Stimulated activated memory B cell treated with anti-CD40 and anti-IgM and Interleukin-4, amounts not matched to agents 10 μg/mL and 1 μg/mL and 100 μg/mL, for 72 hours (primary cell): ENCODE measurements at regions not wholly inside any gene's neighbourhood (a gene's known extent, or its start where the extent isn't known, plus 50 kb on each side); places are given as distances from the start of the nearest gene placed in this dataset.

Experiments used
- ATAC-seq: fragments of 150-1000 bp; cut with Tn5 transposase; 2 replicates; pipeline ENCODE4 v1.10.0; 2021
- H3K27ac Mint-ChIP-seq: one replicate; pipeline ENCODE4 v1.8.0; 2022; ENCODE audit warnings: mild to moderate bottlenecking, mixed read lengths
- H3K27me3 Mint-ChIP-seq: one replicate; pipeline ENCODE4 v1.8.0; 2022; ENCODE audit warnings: mixed read lengths
- H3K36me3 Mint-ChIP-seq: one replicate; pipeline ENCODE4 v1.8.0; 2022; ENCODE audit warnings: mixed read lengths
- H3K4me1 Mint-ChIP-seq: one replicate; pipeline ENCODE4 v1.8.0; 2022; ENCODE audit warnings: mixed read lengths
- H3K4me3 Mint-ChIP-seq: one replicate; pipeline ENCODE4 v1.8.0; 2022; ENCODE audit warnings: mild to moderate bottlenecking, moderate library complexity, mixed read lengths
- H3K9me3 Mint-ChIP-seq: one replicate; pipeline ENCODE4 v1.8.0; 2022; ENCODE audit warnings: mixed read lengths

GRCh38 chr3:110077093-110077492, 739.7 kb upstream of the DPPA4 start:
- Mint-ChIP-seq H3K9me3 (no peaks in the 10 kb centered on the region), H3K27me3 (no peaks in the 10 kb centered on the region), H3K27ac (no peak overlapping the region), H3K4me3 (no peak overlapping the region), H3K36me3 (no peaks in the 10 kb centered on the region), H3K4me1 (no peaks in the 10 kb centered on the region)
- ATAC-seq = no peak

- no peaks in the 10 kb centered on the region for H3K36me3 Mint-ChIP-seq
- no peak overlapping the region for H3K27ac Mint-ChIP-seq
- no peaks in the 10 kb centered on the region for H3K4me1 Mint-ChIP-seq
- no peak overlapping the region for H3K4me3 Mint-ChIP-seq
- no peaks in the 10 kb centered on the region for H3K27me3 Mint-ChIP-seq
- ATAC-seq = no peak
- peaks cover 11% of the 10 kb centered on the region for H3K9me3 Mint-ChIP-seq
These were observed 756.1 kb upstream of the DPPA4 start for GRCh38 chr3:110093411-110093810.

DNA sequence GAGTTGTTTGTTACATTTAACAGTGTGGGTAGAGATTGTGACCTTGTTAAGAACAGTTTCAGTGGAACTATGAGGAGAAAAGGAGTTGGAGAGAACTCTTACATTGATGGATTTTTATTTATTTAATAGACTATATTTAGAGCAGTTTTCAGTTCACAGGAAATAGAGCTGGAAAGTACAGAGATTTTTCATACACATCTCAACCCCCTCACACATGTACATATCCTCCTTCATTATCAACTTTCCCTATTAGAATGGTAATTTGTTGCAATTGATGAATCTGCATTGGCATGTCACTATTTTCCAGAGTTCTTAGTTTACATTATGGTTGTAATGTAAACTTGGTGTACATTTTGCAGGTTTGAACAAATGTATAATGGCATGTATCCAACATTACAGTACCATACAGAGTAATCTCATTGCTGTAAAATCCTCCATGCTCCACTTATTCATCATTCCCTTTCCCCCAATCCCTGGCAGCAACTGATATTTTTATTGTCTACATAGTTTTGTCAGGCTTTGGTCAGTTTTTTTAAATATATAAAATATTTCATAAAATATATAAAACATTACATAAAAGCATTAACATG, 756.6 kb upstream of the DPPA4 start:
- H3K36me3 Mint-ChIP-seq = no peaks in the 10 kb centered on the region

DNA sequence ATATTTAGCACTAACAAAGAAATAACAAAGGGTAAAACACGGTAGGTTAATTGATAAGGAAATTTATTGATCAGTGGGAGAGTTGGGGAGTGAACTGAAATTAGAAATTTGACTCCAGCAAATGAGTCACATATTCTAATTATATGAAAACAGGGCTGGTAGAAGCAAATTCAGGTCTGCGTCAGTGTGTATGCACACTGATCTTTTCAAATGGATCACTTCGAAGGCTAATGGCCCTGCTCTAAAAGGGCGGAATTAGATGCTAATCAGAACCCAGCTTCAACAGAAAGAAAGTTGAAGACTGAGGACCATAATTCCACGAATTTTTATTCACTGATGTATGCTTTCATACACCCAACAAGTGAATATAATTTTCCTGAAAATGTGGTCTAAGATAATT, 762.4 kb upstream of the DPPA4 start:
- H3K4me3 Mint-ChIP-seq = no peak overlapping the region
- H3K36me3 Mint-ChIP-seq = no peaks in the 10 kb centered on the region
- no peaks in the 10 kb centered on the region for H3K4me1 Mint-ChIP-seq
- peaks cover 7% of the 10 kb centered on the region for H3K9me3 Mint-ChIP-seq
- no peak overlapping the region for H3K27ac Mint-ChIP-seq
- no peak for ATAC-seq
- H3K27me3 Mint-ChIP-seq = no peaks in the 10 kb centered on the region

More for the DNA sequence above, 756.6 kb upstream of the DPPA4 start:
- H3K4me3 Mint-ChIP-seq = no peak overlapping the region
- no peak overlapping the region for H3K27ac Mint-ChIP-seq
- H3K27me3 Mint-ChIP-seq = no peaks in the 10 kb centered on the region
- no peak for ATAC-seq
- no peaks in the 10 kb centered on the region for H3K4me1 Mint-ChIP-seq
- peaks cover 11% of the 10 kb centered on the region for H3K9me3 Mint-ChIP-seq

GRCh38 chr3:110101361-110101760, 764.0 kb upstream of the DPPA4 start:
- no peak overlapping the region for H3K27ac Mint-ChIP-seq
- H3K4me3 Mint-ChIP-seq = no peak overlapping the region
- peaks cover 7% of the 10 kb centered on the region for H3K9me3 Mint-ChIP-seq
- no peaks in the 10 kb centered on the region for H3K4me1 Mint-ChIP-seq
- no peaks in the 10 kb centered on the region for H3K36me3 Mint-ChIP-seq
- H3K27me3 Mint-ChIP-seq = no peaks in the 10 kb centered on the region
- ATAC-seq = no peak

GRCh38 chr3:110106805-110107204, 769.5 kb upstream of the DPPA4 start:
- no peaks in the 10 kb centered on the region for H3K36me3 Mint-ChIP-seq
- no peak overlapping the region for H3K27ac Mint-ChIP-seq
- no peaks in the 10 kb centered on the region for H3K27me3 Mint-ChIP-seq
- H3K4me1 Mint-ChIP-seq = no peaks in the 10 kb centered on the region
- H3K9me3 Mint-ChIP-seq = peaks cover 4% of the 10 kb centered on the region
- ATAC-seq = no peak
- H3K4me3 Mint-ChIP-seq = no peak overlapping the region

- ATAC-seq = no peak
- Mint-ChIP-seq H3K9me3 (peaks cover 5% of the 10 kb centered on the region), H3K4me1 (no peaks in the 10 kb centered on the region), H3K4me3 (no peak overlapping the region), H3K36me3 (no peaks in the 10 kb centered on the region), H3K27ac (no peak overlapping the region), H3K27me3 (no peaks in the 10 kb centered on the region)
These were observed 786.6 kb upstream of the DPPA4 start for GRCh38 chr3:110123946-110124345.

DNA sequence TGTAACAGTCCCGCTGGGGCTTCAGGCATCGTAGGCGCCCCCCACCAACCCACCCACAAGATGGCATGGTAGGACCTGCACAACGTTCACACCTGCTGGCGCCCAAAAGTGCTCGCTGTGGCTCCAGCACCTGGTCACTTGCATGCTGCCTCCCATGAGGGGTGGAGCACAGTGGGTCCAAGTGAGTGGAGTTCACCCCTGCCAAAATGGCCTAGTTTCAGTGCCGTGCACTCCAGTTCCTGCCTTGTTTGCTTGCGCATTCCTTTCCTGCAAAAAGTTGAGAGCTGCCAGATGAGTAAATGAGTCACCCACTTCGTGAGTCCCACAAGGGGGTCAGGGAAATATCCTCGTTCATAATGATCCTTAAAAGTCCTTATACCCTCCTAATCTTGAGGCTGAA, 788.7 kb upstream of the DPPA4 start:
- Mint-ChIP-seq H3K36me3 (no peaks in the 10 kb centered on the region), H3K4me3 (no peak overlapping the region)

DNA sequence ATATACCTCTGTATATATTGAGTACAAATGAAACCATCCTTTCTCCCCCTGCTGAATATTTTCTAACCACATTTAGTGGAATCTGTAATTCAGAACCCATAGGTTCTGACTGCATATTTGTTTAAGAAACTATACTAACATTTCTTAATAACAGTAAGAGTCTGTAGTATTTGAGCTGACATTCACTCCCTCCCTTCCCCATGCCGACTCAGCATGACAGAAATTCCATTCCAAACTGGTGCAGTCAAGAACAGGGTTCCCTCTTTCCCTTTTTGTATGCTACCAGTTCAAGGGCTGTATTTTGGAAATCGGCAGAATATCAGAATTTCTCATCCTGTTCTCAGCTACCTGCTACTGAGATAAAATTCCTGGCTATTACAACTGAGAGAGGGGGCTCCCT, 796.6 kb upstream of the DPPA4 start:
- Mint-ChIP-seq H3K9me3 (peaks cover 16% of the 10 kb centered on the region), H3K27ac (no peak overlapping the region), H3K4me3 (no peak overlapping the region), H3K36me3 (no peaks in the 10 kb centered on the region), H3K27me3 (no peaks in the 10 kb centered on the region), H3K4me1 (no peaks in the 10 kb centered on the region)
- ATAC-seq = no peak

More for the DNA sequence above, 788.7 kb upstream of the DPPA4 start:
- Mint-ChIP-seq H3K27me3 (no peaks in the 10 kb centered on the region), H3K27ac (no peak overlapping the region), H3K4me1 (no peaks in the 10 kb centered on the region), H3K9me3 (peaks cover 2% of the 10 kb centered on the region)
- ATAC-seq = no peak

DNA sequence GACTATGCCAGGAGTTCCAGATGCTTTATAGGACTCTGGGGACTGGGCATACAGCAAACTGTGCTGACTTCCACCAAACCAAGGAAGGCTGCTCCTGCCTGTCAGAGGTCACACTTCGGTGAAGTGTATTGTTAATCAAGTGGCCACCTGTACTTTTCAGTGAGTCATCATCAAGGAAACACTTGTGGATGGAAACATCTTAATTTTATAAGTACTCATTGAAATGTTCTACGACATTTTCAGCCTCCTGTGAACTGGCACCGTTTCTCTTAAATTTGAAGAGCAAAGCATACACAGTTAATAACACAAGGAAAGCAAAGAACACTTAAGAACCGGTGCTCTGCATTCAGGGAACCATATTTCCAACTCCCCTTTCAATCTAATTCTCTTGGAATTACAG, 801.7 kb upstream of the DPPA4 start:
- ATAC-seq = no peak
- no peaks in the 10 kb centered on the region for H3K4me1 Mint-ChIP-seq
- no peak overlapping the region for H3K27ac Mint-ChIP-seq
- H3K9me3 Mint-ChIP-seq = peaks cover 13% of the 10 kb centered on the region
- no peak overlapping the region for H3K4me3 Mint-ChIP-seq
- H3K36me3 Mint-ChIP-seq = no peaks in the 10 kb centered on the region
- no peaks in the 10 kb centered on the region for H3K27me3 Mint-ChIP-seq

- Mint-ChIP-seq H3K4me3 (no peak overlapping the region), H3K4me1 (no peaks in the 10 kb centered on the region), H3K27ac (no peak overlapping the region), H3K36me3 (no peaks in the 10 kb centered on the region), H3K27me3 (no peaks in the 10 kb centered on the region), H3K9me3 (peaks cover 9% of the 10 kb centered on the region)
- no peak for ATAC-seq
These were observed 802.5 kb upstream of the DPPA4 start for GRCh38 chr3:110139821-110140220.

DNA sequence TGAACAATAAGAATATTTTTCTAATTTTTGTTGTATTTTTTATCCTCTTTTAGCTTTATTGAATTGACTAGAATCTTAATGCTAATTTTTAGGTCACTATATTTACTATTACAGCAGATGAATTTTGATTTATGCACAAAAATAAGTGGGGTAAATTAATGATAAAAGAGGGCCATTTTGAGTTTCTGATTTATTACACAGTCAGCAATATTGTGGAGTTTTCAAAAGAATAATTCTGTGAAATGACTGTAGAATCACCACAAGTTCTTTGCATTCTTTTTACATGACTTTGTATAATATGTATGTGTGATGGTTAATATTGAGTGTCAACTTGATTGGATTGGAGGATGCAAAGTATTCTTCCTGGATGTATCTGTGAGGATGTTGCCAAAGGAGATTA, 812.4 kb upstream of the DPPA4 start:
- Mint-ChIP-seq H3K27me3 (no peaks in the 10 kb centered on the region), H3K9me3 (no peaks in the 10 kb centered on the region), H3K36me3 (no peaks in the 10 kb centered on the region), H3K4me3 (no peak overlapping the region), H3K27ac (no peak overlapping the region), H3K4me1 (no peaks in the 10 kb centered on the region)
- no peak for ATAC-seq

DNA sequence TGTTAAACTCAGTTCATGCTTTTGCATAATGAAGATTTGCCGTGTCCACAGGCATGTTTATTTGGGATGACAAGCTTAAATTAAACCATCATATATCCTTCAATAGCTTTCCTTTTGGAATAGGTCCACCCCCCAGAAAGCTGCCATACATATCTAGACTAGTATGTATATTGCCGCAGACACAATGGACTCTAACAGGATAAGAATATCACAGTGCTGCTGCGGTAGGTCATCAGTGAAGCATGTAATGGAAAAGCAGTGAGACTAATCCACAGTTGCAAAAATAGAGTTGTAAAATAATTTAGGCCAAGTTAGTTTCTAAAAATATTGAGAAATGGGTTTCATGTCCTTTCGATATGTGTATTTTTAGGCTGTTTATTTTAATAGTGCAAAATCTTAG, 819.9 kb upstream of the DPPA4 start:
- H3K4me3 Mint-ChIP-seq = no peak overlapping the region

GRCh38 chr3:110164632-110165369, 827.5 kb upstream of the DPPA4 start:
- ATAC-seq = no peak
- Mint-ChIP-seq H3K9me3 (peaks cover 6% of the 10 kb centered on the region), H3K4me1 (no peaks in the 10 kb centered on the region), H3K27ac (no peak overlapping the region), H3K4me3 (no peak overlapping the region), H3K27me3 (no peaks in the 10 kb centered on the region), H3K36me3 (no peaks in the 10 kb centered on the region)

More for the DNA sequence above, 819.9 kb upstream of the DPPA4 start:
- ATAC-seq = no peak
- Mint-ChIP-seq H3K27ac (no peak overlapping the region), H3K27me3 (no peaks in the 10 kb centered on the region), H3K4me1 (no peaks in the 10 kb centered on the region), H3K9me3 (peaks cover 3% of the 10 kb centered on the region), H3K36me3 (no peaks in the 10 kb centered on the region)

DNA sequence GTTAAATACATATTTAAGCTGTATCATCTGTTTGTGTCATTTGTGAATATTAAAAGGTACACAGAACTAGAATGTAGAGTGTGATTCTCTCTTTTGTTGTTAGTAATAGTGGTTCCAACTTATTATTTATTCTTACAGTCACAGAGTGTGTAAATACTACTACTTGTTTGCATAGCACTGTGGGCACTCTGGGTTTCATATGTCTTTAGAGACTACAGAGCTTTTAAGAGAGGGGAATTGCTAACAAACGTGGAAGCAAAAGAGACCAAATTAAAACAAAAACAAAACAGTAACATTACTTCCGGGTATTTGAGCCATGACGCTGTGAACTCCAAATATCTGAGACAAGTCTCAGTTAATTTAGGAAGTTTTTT, 828.0 kb upstream of the DPPA4 start:
- H3K27ac Mint-ChIP-seq = no peak overlapping the region
- H3K9me3 Mint-ChIP-seq = peaks cover 6% of the 10 kb centered on the region
- H3K27me3 Mint-ChIP-seq = no peaks in the 10 kb centered on the region
- ATAC-seq = no peak
- no peaks in the 10 kb centered on the region for H3K4me1 Mint-ChIP-seq
- H3K36me3 Mint-ChIP-seq = no peaks in the 10 kb centered on the region
- no peak overlapping the region for H3K4me3 Mint-ChIP-seq

GRCh38 chr3:110165753-110166152, 828.4 kb upstream of the DPPA4 start:
- no peak overlapping the region for H3K4me3 Mint-ChIP-seq
- no peaks in the 10 kb centered on the region for H3K36me3 Mint-ChIP-seq
- H3K9me3 Mint-ChIP-seq = peaks cover 6% of the 10 kb centered on the region
- ATAC-seq = no peak
- no peaks in the 10 kb centered on the region for H3K27me3 Mint-ChIP-seq
- no peak overlapping the region for H3K27ac Mint-ChIP-seq
- no peaks in the 10 kb centered on the region for H3K4me1 Mint-ChIP-seq
